H1 (cell line): ENCODE measurements at regions not wholly inside any gene's neighbourhood (a gene's known extent, or its start where the extent isn't known, plus 50 kb on each side); places are given as distances from the start of the nearest gene placed in this dataset.

Experiments used
- CTCF ChIA-PET: fragments of 300-600 bp; sonication (Branson Sonifier 250); formaldehyde crosslinking; loops from one replicate; lab custom pipeline; 2021; ENCODE audit not compliant: partially characterized antibody; lab: Charles Lee
- POLR2A ChIA-PET: fragments of 300-600 bp; sonication (Branson Sonifier 250); formaldehyde crosslinking; loops from one replicate; lab custom pipeline; 2021; ENCODE audit warnings: inconsistent platforms; ENCODE audit not compliant: partially characterized antibody; lab: Charles Lee
- DNase-seq, 2 experiments: peaks; one replicate each; pipeline versions ENCODE4 v3.0.0 to v3.0.0-alpha.2; 2010 to 2022; ENCODE audit warnings: low spot score in 2 of 2, low read depth in 1 of 2, mixed read lengths in 1 of 2
- FAIRE-seq: peaks from 2 replicates; lab custom pipeline; 2011; peaks lifted over from hg19 to GRCh38; lab: Jason Lieb, UNC
- H2AFZ ChIP-seq: 2 replicates; pipeline ENCODE4 v1.8.1; 2012; ENCODE audit warnings: low read length, inconsistent platforms
- H2AK5ac ChIP-seq: 2 replicates; pipeline ENCODE4 v1.6.1; 2013; ENCODE audit warnings: low read depth, low read length
- H2BK120ac ChIP-seq: replicated peaks from 2 replicates; pipeline ENCODE3; 2013; ENCODE audit warnings: low read depth, low read length, inconsistent platforms
- H2BK12ac ChIP-seq: 2 replicates; pipeline ENCODE4 v1.6.1; 2013; ENCODE audit warnings: low read depth, low read length
- H2BK15ac ChIP-seq: 2 replicates; pipeline ENCODE4 v1.6.1; 2013; ENCODE audit warnings: low read length
- H2BK20ac ChIP-seq: 2 replicates; pipeline ENCODE4 v1.6.1; 2013; ENCODE audit warnings: low read length
- H2BK5ac ChIP-seq: 2 replicates; pipeline ENCODE4 v1.6.1; 2013; ENCODE audit warnings: low read depth, low read length
- H3K14ac ChIP-seq: 2 replicates; pipeline ENCODE4 v1.6.1; 2013; ENCODE audit warnings: inconsistent platforms; ENCODE audit not compliant: insufficient read length
- H3K18ac ChIP-seq: 2 replicates; pipeline ENCODE4 v1.6.1; 2013; ENCODE audit warnings: low read length; ENCODE audit errors: extremely low read depth
- H3K23ac ChIP-seq: 2 replicates; pipeline ENCODE4 v1.6.1; 2013; ENCODE audit warnings: inconsistent platforms; ENCODE audit not compliant: insufficient read length
- H3K23me2 ChIP-seq: 2 replicates; pipeline ENCODE4 v1.6.1; 2013; ENCODE audit warnings: low read depth, low read length
- H3K27ac ChIP-seq: 2 replicates; pipeline ENCODE4 v1.6.1; 2011; ENCODE audit warnings: low read depth, low read length, inconsistent platforms
- H3K27me3 ChIP-seq, 4 experiments: replicated peaks in 1 of 4; 1 replicate in 1 of 4; 2 replicates in 3 of 4; pipeline versions ENCODE4 v1.6.1 to v1.8.1; 2011 to 2013; ENCODE audit warnings: low read length in 3 of 4, mild to moderate bottlenecking in 3 of 4, inconsistent platforms in 2 of 4, mixed read lengths in 2 of 4, moderate library complexity in 1 of 4; ENCODE audit not compliant: control insufficient read depth in 3 of 4, insufficient read depth in 3 of 4; ENCODE audit errors: extremely low read depth in 1 of 4
- H3K36me3 ChIP-seq, 4 experiments: 2 replicates each; pipeline versions ENCODE4 v1.6.1 to v1.8.1; 2011 to 2013; ENCODE audit warnings: mild to moderate bottlenecking in 4 of 4, low read length in 3 of 4, moderate library complexity in 2 of 4, control low read depth in 1 of 4, inconsistent platforms in 1 of 4; ENCODE audit not compliant: insufficient read depth in 4 of 4, control insufficient read depth in 2 of 4
- H3K4ac ChIP-seq: replicated peaks from 2 replicates; pipeline ENCODE3; 2013; ENCODE audit warnings: low read length, low read depth, mixed read lengths, inconsistent platforms; ENCODE audit not compliant: insufficient read length
- H3K4me1 ChIP-seq, 4 experiments: replicated peaks in 1 of 4; 1 replicate in 1 of 4; 2 replicates in 3 of 4; pipeline versions ENCODE4 v1.6.1 to v1.8.1; 2011 to 2013; ENCODE audit warnings: low read length in 3 of 4, inconsistent platforms in 2 of 4, mixed read lengths in 1 of 4; ENCODE audit not compliant: insufficient read depth in 4 of 4, control insufficient read depth in 3 of 4
- H3K4me2 ChIP-seq, 2 experiments: 2 replicates each; pipeline versions ENCODE4 v1.6.1 to v1.8.1; 2011 to 2013; ENCODE audit warnings: low read depth in 2 of 2, low read length in 2 of 2, control low read depth in 1 of 2, inconsistent platforms in 1 of 2, mild to moderate bottlenecking in 1 of 2; ENCODE audit not compliant: insufficient read depth in 1 of 2
- H3K4me3 ChIP-seq, 4 experiments: fragments of 200-600, 300-600 bp in 1 of 4; sonication (generic), shearing (Covaris generic), sonication (Bioruptor Twin) in 1 of 4; 2 replicates each; pipeline versions ENCODE4 v1.5.1 to v1.8.1; 2011 to 2016; ENCODE audit warnings: low read length in 4 of 4, low read depth in 3 of 4, control low read depth in 2 of 4, inconsistent platforms in 2 of 4, mild to moderate bottlenecking in 2 of 4, mixed read lengths in 1 of 4, moderate library complexity in 1 of 4; ENCODE audit not compliant: insufficient read depth in 2 of 4; ENCODE audit errors: extremely low read depth in 1 of 4
- H3K56ac ChIP-seq: replicated peaks from 2 replicates; pipeline ENCODE3; 2013; ENCODE audit warnings: low read depth, mild to moderate bottlenecking, mixed read lengths, low read length, inconsistent platforms; ENCODE audit not compliant: insufficient read length
- H3K79me1 ChIP-seq: 2 replicates; pipeline ENCODE4 v1.6.1; 2013; ENCODE audit warnings: low read depth, low read length, control low read depth
- H3K79me2 ChIP-seq, 2 experiments: 2 replicates each; pipeline versions ENCODE4 v1.6.1 to v1.8.1; 2012 to 2013; ENCODE audit warnings: low read length in 2 of 2, mild to moderate bottlenecking in 2 of 2, inconsistent platforms in 1 of 2; ENCODE audit not compliant: insufficient read depth in 2 of 2, control insufficient read depth in 1 of 2
- H3K9ac ChIP-seq, 4 experiments: replicated peaks in 1 of 4; 1 replicate in 1 of 4; 2 replicates in 3 of 4; pipeline versions ENCODE4 v1.6.1 to v1.8.1; 2011 to 2013; ENCODE audit warnings: low read depth in 3 of 4, low read length in 3 of 4, control low read depth in 2 of 4, mild to moderate bottlenecking in 2 of 4, moderate library complexity in 2 of 4, inconsistent platforms in 1 of 4; ENCODE audit errors: extremely low read depth in 1 of 4
- H3K9me3 ChIP-seq, 2 experiments: 2 replicates each; pipeline versions ENCODE4 v1.6.1 to v1.8.1; 2012 to 2013; ENCODE audit warnings: mild to moderate bottlenecking in 2 of 2, moderate library complexity in 2 of 2, control low read depth in 1 of 2, inconsistent platforms in 1 of 2, low read depth in 1 of 2, low read length in 1 of 2, mixed read lengths in 1 of 2; ENCODE audit not compliant: insufficient read depth in 2 of 2
- H4K20me1 ChIP-seq, 2 experiments: replicated peaks in 1 of 2; 2 replicates each; pipeline versions ENCODE3 to v1.8.1; 2011 to 2013; ENCODE audit warnings: inconsistent platforms in 2 of 2, low read length in 2 of 2, mild to moderate bottlenecking in 1 of 2; ENCODE audit not compliant: insufficient read depth in 2 of 2, control insufficient read depth in 1 of 2
- H4K5ac ChIP-seq: 2 replicates; pipeline ENCODE4 v1.6.1; 2013; ENCODE audit warnings: low read length, low read depth, mixed read lengths, inconsistent platforms; ENCODE audit not compliant: insufficient read length
- H4K8ac ChIP-seq: 2 replicates; pipeline ENCODE4 v1.8.0; 2013; ENCODE audit warnings: mild to moderate bottlenecking, moderate library complexity, low read length, inconsistent platforms; ENCODE audit not compliant: insufficient read depth; ENCODE audit errors: extremely low read depth
- H4K91ac ChIP-seq: replicated peaks from 2 replicates; pipeline ENCODE3; 2013; ENCODE audit warnings: low read length, mixed read lengths, inconsistent platforms; ENCODE audit not compliant: insufficient read length
- GTF2F1 ChIP-seq: IDR thresholded peaks from 2 replicates; pipeline ENCODE4 v1.6.1; 2012; ENCODE audit warnings: low read depth, low read length, improper control_type of control experiment, borderline replicate concordance
- RAD21 ChIP-seq, 2 experiments: IDR thresholded peaks in 1 of 2; conservative IDR thresholded peaks in 1 of 2; 2 replicates each; pipeline ENCODE4 v1.6.1; 2011; ENCODE audit warnings: low read depth in 2 of 2, low read length in 2 of 2, improper control_type of control experiment in 1 of 2, inconsistent platforms in 1 of 2, mild to moderate bottlenecking in 1 of 2, moderate library complexity in 1 of 2
- WGBS, 2 experiments: shearing (Covaris generic) in 1 of 2; methylation state at CpG; one replicate each; pipeline versions ENCODE4 v1.1.6 to v1.1.7; 2013 to 2015; ENCODE audit warnings: low lambda C conversion rate in 2 of 2, mixed read lengths in 2 of 2, inconsistent platforms in 1 of 2, low coverage in 1 of 2, missing lambda C conversion rate in 1 of 2; ENCODE audit not compliant: insufficient replicate concordance in 2 of 2, insufficient coverage in 1 of 2, insufficient read length in 1 of 2; ENCODE audit errors: extremely low coverage in 1 of 2, missing lambda C conversion rate in 1 of 2; 5-methylcytosine and 5-hydroxymethylcytosine counted together
- TF ChIP-seq, protein P1 (sequence below), 3 experiments: IDR thresholded peaks; 1 replicate in 2 of 3; 2 replicates in 1 of 3; pipeline versions ENCODE4 v1.5.1 to v1.6.1; 2011; ENCODE audit warnings: low read length in 3 of 3, mild to moderate bottlenecking in 3 of 3, inconsistent platforms in 2 of 3, low read depth in 1 of 3, moderate library complexity in 1 of 3; ENCODE audit not compliant: insufficient read depth in 1 of 3; ENCODE audit errors: control extremely low read depth in 1 of 3

DNA sequence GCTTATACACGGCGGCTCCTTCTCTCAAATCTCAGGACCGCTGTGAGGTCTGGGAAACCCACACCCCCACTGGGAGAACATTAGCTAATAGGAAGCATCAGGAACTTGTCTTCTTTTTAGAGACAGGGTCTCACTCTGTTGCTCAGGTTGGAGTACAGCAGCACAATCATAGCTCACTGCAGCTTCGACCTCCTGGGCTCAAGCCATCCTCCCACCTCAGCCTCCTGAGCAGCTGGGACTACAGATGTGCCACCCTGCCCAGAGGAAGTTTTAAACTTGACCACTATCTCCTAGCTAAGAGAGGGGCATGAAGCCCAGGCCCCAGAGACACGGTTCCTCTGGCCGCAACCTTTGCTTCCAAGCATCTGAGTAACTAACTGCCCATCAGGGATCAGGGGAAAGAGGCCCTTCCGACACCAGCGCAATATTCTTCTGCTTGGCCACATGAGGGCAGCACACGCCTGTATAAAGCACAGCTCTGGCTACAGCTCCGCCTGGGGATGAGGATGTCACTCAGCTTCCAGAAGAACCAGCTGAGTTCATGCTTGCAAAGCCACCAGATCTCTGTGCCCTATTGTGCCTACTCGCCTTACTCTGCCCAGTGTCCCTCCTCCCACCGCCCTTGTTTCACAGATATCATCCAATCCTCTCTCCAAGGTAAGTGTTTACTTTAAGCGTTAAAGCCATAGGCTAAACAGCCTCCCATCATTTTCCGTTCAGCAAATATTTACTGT is 57.6 kb upstream of the SLC6A11 start:
- Histone ChIP-seq H4K20me1 (no peaks in the 10 kb centered on the region), H2BK15ac (no peak overlapping the region), H2AK5ac (no peak overlapping the region), H2BK12ac (no peak overlapping the region), H3K27ac (no peak overlapping the region), H3K23me2 (no peaks in the 10 kb centered on the region), H4K91ac (no peak overlapping the region), H2BK5ac (no peak overlapping the region), H3K36me3 (no peaks in the 10 kb centered on the region), H3K4me1 (peaks cover 0 to 5% (median 0%) of the 10 kb centered on the region in 4 experiments; a peak in 3 of 7 replicates), H2BK120ac (no peak overlapping the region), H4K5ac (no peak overlapping the region), H3K56ac (no peak overlapping the region), H2BK20ac (no peak overlapping the region), H3K79me1 (no peaks in the 10 kb centered on the region), H4K8ac (no peak overlapping the region), H3K9me3 (no peaks in the 10 kb centered on the region), H3K4ac (no peak overlapping the region), H2AFZ (no peak overlapping the region), H3K23ac (no peak overlapping the region), H3K18ac (no peak overlapping the region), H3K4me3 (no peak overlapping the region), H3K9ac (no peak overlapping the region), H3K27me3 (peaks cover 0 to 2% (median 0%) of the 10 kb centered on the region in 4 experiments; a peak in 2 of 7 replicates), H3K4me2 (no peak overlapping the region), H3K14ac (no peak overlapping the region), H3K79me2 (no peaks in the 10 kb centered on the region)
- ChIA-PET POLR2A (no interaction called here), CTCF (interaction anchor here (0.6 to 14.4 kb wide), 41 partner anchors 10 to 577 kb away, joined by 3 to 193 read pairs (median 4); no protein-coding TSS in a partner anchor)
- 47% methylated on average over 12 of the region's 14 CpGs; no CpG with 5 or more reads in 1 of the 2 experiments for WGBS, 2 experiments
- FAIRE-seq, result peak; percentile 95
- TF ChIP-seq RAD21 (IDR thresholded peaks at IDR 0.05 in 1 of 2, conservative IDR thresholded peaks at IDR 0.05 in 1 of 2; ENCODE audit: low read depth in 2 of 2, low read length in 2 of 2), result peak; percentile 96 to 99
- no peak for TF ChIP-seq GTF2F1
- TF ChIP-seq, protein P1, sequence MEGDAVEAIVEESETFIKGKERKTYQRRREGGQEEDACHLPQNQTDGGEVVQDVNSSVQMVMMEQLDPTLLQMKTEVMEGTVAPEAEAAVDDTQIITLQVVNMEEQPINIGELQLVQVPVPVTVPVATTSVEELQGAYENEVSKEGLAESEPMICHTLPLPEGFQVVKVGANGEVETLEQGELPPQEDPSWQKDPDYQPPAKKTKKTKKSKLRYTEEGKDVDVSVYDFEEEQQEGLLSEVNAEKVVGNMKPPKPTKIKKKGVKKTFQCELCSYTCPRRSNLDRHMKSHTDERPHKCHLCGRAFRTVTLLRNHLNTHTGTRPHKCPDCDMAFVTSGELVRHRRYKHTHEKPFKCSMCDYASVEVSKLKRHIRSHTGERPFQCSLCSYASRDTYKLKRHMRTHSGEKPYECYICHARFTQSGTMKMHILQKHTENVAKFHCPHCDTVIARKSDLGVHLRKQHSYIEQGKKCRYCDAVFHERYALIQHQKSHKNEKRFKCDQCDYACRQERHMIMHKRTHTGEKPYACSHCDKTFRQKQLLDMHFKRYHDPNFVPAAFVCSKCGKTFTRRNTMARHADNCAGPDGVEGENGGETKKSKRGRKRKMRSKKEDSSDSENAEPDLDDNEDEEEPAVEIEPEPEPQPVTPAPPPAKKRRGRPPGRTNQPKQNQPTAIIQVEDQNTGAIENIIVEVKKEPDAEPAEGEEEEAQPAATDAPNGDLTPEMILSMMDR (IDR thresholded peaks at IDR 0.05; ENCODE audit: control extremely low read depth in 1 of 3, insufficient read depth in 1 of 3, low read depth in 1 of 3, low read length in 3 of 3), result peak; percentile 85 to 98 (median 94)
- DNase-seq, result peak in 1 of 2 experiments; percentile 69
